ENCODE measurements at regions not wholly inside any gene's neighbourhood (a gene's known extent, or its start where the extent isn't known, plus 50 kb on each side); places are given as distances from the start of the nearest gene placed in this dataset.

DNA sequence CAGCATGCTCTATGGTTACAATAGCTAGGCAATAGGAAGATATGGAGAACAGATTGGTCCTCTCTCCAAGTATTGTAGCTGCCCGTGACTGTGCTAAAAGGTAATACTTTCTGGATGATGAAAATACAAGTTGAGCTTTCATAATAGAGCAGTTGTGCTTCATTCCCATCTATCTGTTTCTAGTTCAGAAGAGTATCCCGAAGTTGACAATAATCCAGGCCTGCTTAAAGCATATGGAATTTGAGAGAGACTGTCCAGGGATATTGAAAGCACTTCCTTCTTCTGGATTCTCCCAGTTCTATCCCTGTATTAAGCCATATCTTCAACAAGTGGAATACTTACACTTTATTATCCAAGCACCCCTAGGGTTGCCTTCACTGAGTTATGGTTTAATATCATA is 350.4 kb downstream of the EFNA5 start:
- TF ChIP-seq, protein P1, sequence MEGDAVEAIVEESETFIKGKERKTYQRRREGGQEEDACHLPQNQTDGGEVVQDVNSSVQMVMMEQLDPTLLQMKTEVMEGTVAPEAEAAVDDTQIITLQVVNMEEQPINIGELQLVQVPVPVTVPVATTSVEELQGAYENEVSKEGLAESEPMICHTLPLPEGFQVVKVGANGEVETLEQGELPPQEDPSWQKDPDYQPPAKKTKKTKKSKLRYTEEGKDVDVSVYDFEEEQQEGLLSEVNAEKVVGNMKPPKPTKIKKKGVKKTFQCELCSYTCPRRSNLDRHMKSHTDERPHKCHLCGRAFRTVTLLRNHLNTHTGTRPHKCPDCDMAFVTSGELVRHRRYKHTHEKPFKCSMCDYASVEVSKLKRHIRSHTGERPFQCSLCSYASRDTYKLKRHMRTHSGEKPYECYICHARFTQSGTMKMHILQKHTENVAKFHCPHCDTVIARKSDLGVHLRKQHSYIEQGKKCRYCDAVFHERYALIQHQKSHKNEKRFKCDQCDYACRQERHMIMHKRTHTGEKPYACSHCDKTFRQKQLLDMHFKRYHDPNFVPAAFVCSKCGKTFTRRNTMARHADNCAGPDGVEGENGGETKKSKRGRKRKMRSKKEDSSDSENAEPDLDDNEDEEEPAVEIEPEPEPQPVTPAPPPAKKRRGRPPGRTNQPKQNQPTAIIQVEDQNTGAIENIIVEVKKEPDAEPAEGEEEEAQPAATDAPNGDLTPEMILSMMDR (IDR thresholded peaks at IDR 0.05; ENCODE audit: low read depth, low read length), result no peak
- TF ChIP-seq EZH2phosphoT487 (IDR thresholded peaks at IDR 0.05; ENCODE audit: low read depth), result no peak
